Transverse colon (tissue), 4 donors: ENCODE measurements at regions not wholly inside any gene's neighbourhood (a gene's known extent, or its start where the extent isn't known, plus 50 kb on each side); places are given as distances from the start of the nearest gene placed in this dataset.

Source experiments
- CTCF ChIP-seq, 5 experiments: fragments of 200-600 bp in 3 of 5; fragments of 450-650 bp in 2 of 5; sonication (generic) in 3 of 5; IDR thresholded peaks; 1 replicate in 2 of 5; 2 replicates in 3 of 5; pipeline ENCODE4 v1.5.1; 2016 to 2017; ENCODE audit warnings: antibody characterized with exemption in 5 of 5, inconsistent platforms in 3 of 5, mild to moderate bottlenecking in 2 of 5, moderate library complexity in 1 of 5
- EP300 ChIP-seq: sonication (generic); formaldehyde crosslinking; IDR thresholded peaks from one replicate; pipeline ENCODE4 v1.6.1; 2017; ENCODE audit warnings: antibody characterized with exemption, low read depth
- POLR2A ChIP-seq: fragments of 450-650 bp; IDR thresholded peaks from one replicate; pipeline ENCODE4 v1.6.1; 2016; ENCODE audit warnings: antibody characterized with exemption, mild to moderate bottlenecking, moderate library complexity
- POLR2AphosphoS5 ChIP-seq, 3 donors: sonication (generic); formaldehyde crosslinking; IDR thresholded peaks; one replicate each; pipeline ENCODE4 v1.6.1; 2016; ENCODE audit warnings: antibody characterized with exemption in 3 of 3

- TF ChIP-seq CTCF (IDR thresholded peaks at IDR 0.05), result no peak
- TF ChIP-seq POLR2A, result no peak
- TF ChIP-seq EP300, result no peak
- TF ChIP-seq POLR2AphosphoS5 (IDR thresholded peaks at IDR 0.05), result no peak
Observed at GRCh38 chr16:8204769-8205168, 385.5 kb downstream of the TMEM114 start.
